ENCODE measurements at regions not wholly inside any gene's neighbourhood (a gene's known extent, or its start where the extent isn't known, plus 50 kb on each side); places are given as distances from the start of the nearest gene placed in this dataset.

DNA sequence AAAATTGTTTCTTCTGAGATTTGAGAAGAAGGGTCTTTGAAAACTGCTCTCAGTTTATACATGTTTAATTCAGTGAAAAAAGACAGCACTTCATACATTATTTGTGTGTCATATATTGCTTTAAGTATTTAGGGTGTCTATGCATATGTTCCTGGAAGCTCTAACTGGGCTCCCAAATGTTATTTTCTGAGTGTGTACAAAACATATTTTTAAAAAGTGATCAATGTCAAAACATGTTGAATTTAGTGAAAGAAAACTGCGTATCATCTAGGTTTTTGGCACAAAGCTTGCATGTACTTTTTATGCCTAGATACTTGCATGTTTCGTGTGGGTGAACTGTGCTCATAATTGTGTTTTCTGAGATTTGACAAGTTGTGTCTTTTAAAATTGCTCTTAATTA lies 81.6 kb downstream of the ASCL4 start:
- TF ChIP-seq, protein P1, sequence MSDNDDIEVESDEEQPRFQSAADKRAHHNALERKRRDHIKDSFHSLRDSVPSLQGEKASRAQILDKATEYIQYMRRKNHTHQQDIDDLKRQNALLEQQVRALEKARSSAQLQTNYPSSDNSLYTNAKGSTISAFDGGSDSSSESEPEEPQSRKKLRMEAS (IDR thresholded peaks at IDR 0.05) = no peak
- TF ChIP-seq NFIC (IDR thresholded peaks at IDR 0.05) (no peak), RAD21 (IDR thresholded peaks at IDR 0.05; ENCODE audit: low read depth) (no peak), YY1 (IDR thresholded peaks at IDR 0.05; ENCODE audit: low read depth) (no peak), USF1 (IDR thresholded peaks at IDR 0.05) (no peak)
- TF ChIP-seq, protein P2, sequence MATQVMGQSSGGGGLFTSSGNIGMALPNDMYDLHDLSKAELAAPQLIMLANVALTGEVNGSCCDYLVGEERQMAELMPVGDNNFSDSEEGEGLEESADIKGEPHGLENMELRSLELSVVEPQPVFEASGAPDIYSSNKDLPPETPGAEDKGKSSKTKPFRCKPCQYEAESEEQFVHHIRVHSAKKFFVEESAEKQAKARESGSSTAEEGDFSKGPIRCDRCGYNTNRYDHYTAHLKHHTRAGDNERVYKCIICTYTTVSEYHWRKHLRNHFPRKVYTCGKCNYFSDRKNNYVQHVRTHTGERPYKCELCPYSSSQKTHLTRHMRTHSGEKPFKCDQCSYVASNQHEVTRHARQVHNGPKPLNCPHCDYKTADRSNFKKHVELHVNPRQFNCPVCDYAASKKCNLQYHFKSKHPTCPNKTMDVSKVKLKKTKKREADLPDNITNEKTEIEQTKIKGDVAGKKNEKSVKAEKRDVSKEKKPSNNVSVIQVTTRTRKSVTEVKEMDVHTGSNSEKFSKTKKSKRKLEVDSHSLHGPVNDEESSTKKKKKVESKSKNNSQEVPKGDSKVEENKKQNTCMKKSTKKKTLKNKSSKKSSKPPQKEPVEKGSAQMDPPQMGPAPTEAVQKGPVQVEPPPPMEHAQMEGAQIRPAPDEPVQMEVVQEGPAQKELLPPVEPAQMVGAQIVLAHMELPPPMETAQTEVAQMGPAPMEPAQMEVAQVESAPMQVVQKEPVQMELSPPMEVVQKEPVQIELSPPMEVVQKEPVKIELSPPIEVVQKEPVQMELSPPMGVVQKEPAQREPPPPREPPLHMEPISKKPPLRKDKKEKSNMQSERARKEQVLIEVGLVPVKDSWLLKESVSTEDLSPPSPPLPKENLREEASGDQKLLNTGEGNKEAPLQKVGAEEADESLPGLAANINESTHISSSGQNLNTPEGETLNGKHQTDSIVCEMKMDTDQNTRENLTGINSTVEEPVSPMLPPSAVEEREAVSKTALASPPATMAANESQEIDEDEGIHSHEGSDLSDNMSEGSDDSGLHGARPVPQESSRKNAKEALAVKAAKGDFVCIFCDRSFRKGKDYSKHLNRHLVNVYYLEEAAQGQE (IDR thresholded peaks at IDR 0.05; ENCODE audit: low read depth) = no peak

DNA sequence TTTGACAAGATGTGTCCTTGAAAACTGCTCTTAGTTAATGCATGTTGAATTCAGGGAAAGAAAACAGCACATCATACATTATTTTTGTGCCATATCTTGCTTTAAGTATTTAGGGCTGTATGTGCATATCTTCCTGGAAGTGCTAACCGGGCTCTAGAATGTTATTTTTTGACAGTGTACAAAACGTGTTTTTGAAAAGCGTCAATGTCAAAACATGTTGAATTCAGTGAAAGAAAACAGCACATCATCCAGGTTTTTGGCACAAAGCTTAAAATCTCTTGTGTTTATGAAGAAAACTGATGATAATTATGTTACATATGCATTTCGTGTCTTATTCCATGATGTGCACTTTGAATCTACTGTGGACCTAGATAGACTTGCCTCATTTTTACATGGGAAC lies 82.7 kb downstream of the ASCL4 start:
- TF ChIP-seq USF1 (IDR thresholded peaks at IDR 0.05) (no peak), TCF12 (IDR thresholded peaks at IDR 0.05; ENCODE audit: low read depth) (no peak), EP300 (IDR thresholded peaks at IDR 0.05; ENCODE audit: borderline replicate concordance) (no peak), CEBPB (IDR thresholded peaks at IDR 0.05) (no peak), TEAD4 (IDR thresholded peaks at IDR 0.05) (no peak), RAD21 (IDR thresholded peaks at IDR 0.05; ENCODE audit: low read depth) (no peak), NFIC (IDR thresholded peaks at IDR 0.05) (no peak), FOXM1 (IDR thresholded peaks at IDR 0.05; ENCODE audit: borderline replicate concordance, low read depth) (no peak), CREB1 (IDR thresholded peaks at IDR 0.05; ENCODE audit: low read depth) (no peak), YY1 (IDR thresholded peaks at IDR 0.05; ENCODE audit: low read depth) (no peak), TAF1 (IDR thresholded peaks at IDR 0.05; ENCODE audit: low read depth) (no peak), EGR1 (IDR thresholded peaks at IDR 0.05) (no peak)
- TF ChIP-seq, protein P2 (IDR thresholded peaks at IDR 0.05; ENCODE audit: low read depth) = no peak
- TF ChIP-seq, protein P1 (IDR thresholded peaks at IDR 0.05) = no peak

DNA sequence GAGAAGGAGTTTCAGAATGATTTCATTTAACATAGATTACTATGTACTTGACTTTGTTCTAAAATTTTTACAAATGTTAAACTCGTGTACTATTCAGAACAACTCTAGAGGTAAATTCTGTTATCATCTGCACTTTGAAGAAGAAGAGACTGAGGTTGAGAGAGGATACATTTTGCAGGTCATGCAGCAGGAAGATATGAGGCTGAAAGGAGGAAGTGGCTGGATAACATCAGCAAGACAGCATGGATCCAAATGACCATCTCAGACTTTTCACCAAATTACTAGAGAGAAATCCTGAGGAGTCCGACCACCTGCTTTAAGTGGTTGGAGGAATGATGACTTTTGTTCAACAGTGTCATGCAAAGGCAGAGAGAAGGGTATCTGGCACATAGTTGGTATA lies 84.9 kb downstream of the ASCL4 start:
- no peak for TF ChIP-seq RAD21 (IDR thresholded peaks at IDR 0.05; ENCODE audit: low read depth)
- no peak for TF ChIP-seq TAF1 (IDR thresholded peaks at IDR 0.05; ENCODE audit: low read depth)
- TF ChIP-seq YY1 (IDR thresholded peaks at IDR 0.05; ENCODE audit: low read depth) = no peak
- TF ChIP-seq USF1 (IDR thresholded peaks at IDR 0.05) = no peak
- no peak for TF ChIP-seq EP300 (IDR thresholded peaks at IDR 0.05; ENCODE audit: borderline replicate concordance)
- TF ChIP-seq FOXM1 (IDR thresholded peaks at IDR 0.05; ENCODE audit: borderline replicate concordance, low read depth) = no peak
- TF ChIP-seq NFIC (IDR thresholded peaks at IDR 0.05) = no peak
- TF ChIP-seq TEAD4 (IDR thresholded peaks at IDR 0.05) = no peak

- TF ChIP-seq CREB1 (IDR thresholded peaks at IDR 0.05; ENCODE audit: low read depth) (no peak), TAF1 (IDR thresholded peaks at IDR 0.05; ENCODE audit: low read depth) (no peak), TCF12 (IDR thresholded peaks at IDR 0.05; ENCODE audit: low read depth) (no peak), YY1 (IDR thresholded peaks at IDR 0.05; ENCODE audit: low read depth) (no peak), RAD21 (IDR thresholded peaks at IDR 0.05; ENCODE audit: low read depth) (no peak), TEAD4 (IDR thresholded peaks at IDR 0.05) (no peak), EP300 (IDR thresholded peaks at IDR 0.05; ENCODE audit: borderline replicate concordance) (no peak), FOXM1 (IDR thresholded peaks at IDR 0.05; ENCODE audit: borderline replicate concordance, low read depth) (no peak), NFIC (IDR thresholded peaks at IDR 0.05) (no peak), USF1 (IDR thresholded peaks at IDR 0.05) (no peak), EGR1 (IDR thresholded peaks at IDR 0.05) (no peak), CEBPB (IDR thresholded peaks at IDR 0.05) (no peak), ZBTB7A (IDR thresholded peaks at IDR 0.05; ENCODE audit: low read depth) (no peak)
- TF ChIP-seq, protein P1 (IDR thresholded peaks at IDR 0.05) = no peak
- TF ChIP-seq, protein P2 (IDR thresholded peaks at IDR 0.05; ENCODE audit: low read depth) = no peak
These were observed 89.7 kb downstream of the ASCL4 start for GRCh38 chr12:107864235-107864634.

Data from Ishikawa (cell line).